K562 (cell line): ENCODE measurements at regions not wholly inside any gene's neighbourhood (a gene's known extent, or its start where the extent isn't known, plus 50 kb on each side); places are given as distances from the start of the nearest gene placed in this dataset.

Experiments used
- CBFB ChIP-seq: sonication (generic); formaldehyde crosslinking; IDR thresholded peaks from 2 replicates; pipeline ENCODE4 v1.4.0; 2020; ENCODE audit warnings: mild to moderate bottlenecking, missing genetic modification reagents
- CEBPZ ChIP-seq: fragments of 150-350 bp; IDR thresholded peaks from 2 replicates; pipeline ENCODE4 v1.6.1; 2014; ENCODE audit warnings: low read depth, mild to moderate bottlenecking, low read length, borderline replicate concordance
- KAT7 ChIP-seq: sonication (generic); formaldehyde crosslinking; IDR thresholded peaks from 2 replicates; pipeline ENCODE4 v1.8.0; 2022; ENCODE audit warnings: missing genetic modification reagents, mild to moderate bottlenecking, borderline replicate concordance
- KDM2B ChIP-seq: fragments of 250-450 bp; sonication (Bioruptor Pico); IDR thresholded peaks from 2 replicates; pipeline ENCODE4 v1.8.0; 2021; ENCODE audit warnings: mild to moderate bottlenecking, moderate library complexity
- NCOA4 ChIP-seq: fragments of 450-650 bp; IDR thresholded peaks from 2 replicates; pipeline ENCODE4 v1.6.1; 2018; ENCODE audit warnings: mild to moderate bottlenecking; ENCODE audit not compliant: partially characterized antibody
- YY1 ChIP-seq, 3 experiments: IDR thresholded peaks; 2 replicates each; pipeline ENCODE4 v1.6.1; 2011; ENCODE audit warnings: low read length in 2 of 3, mild to moderate bottlenecking in 2 of 3, moderate library complexity in 2 of 3, borderline replicate concordance in 1 of 3, control low read depth in 1 of 3, low read depth in 1 of 3; ENCODE audit not compliant: insufficient read depth in 3 of 3, insufficient replicate concordance in 2 of 3, control insufficient read depth in 1 of 3, insufficient read length in 1 of 3; ENCODE audit errors: extremely low read depth in 1 of 3
- TF ChIP-seq, protein P1 (sequence below): fragments of 250-450 bp; sonication (Bioruptor Pico); IDR thresholded peaks from 2 replicates; pipeline ENCODE4 v1.4.0; 2020; ENCODE audit warnings: borderline replicate concordance

- TF ChIP-seq, protein P1, sequence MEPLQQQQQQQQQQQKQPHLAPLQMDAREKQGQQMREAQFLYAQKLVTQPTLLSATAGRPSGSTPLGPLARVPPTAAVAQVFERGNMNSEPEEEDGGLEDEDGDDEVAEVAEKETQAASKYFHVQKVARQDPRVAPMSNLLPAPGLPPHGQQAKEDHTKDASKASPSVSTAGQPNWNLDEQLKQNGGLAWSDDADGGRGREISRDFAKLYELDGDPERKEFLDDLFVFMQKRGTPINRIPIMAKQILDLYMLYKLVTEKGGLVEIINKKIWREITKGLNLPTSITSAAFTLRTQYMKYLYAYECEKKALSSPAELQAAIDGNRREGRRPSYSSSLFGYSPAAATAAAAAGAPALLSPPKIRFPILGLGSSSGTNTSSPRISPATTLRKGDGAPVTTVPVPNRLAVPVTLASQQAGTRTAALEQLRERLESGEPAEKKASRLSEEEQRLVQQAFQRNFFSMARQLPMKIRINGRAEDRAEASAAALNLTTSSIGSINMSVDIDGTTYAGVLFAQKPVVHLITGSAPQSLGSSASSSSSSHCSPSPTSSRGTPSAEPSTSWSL (CRISPR knock-in tag) = no peak
- no peak for TF ChIP-seq CEBPZ
- TF ChIP-seq KDM2B = no peak
- no peak for TF ChIP-seq NCOA4
- no peak for TF ChIP-seq YY1 (IDR thresholded peaks at IDR 0.05; ENCODE audit: borderline replicate concordance in 1 of 3, control insufficient read depth in 1 of 3, extremely low read depth in 1 of 3, insufficient read depth in 3 of 3, insufficient read length in 1 of 3, insufficient replicate concordance in 2 of 3, low read depth in 1 of 3, low read length in 2 of 3)
- TF ChIP-seq CBFB = no peak
- no peak for TF ChIP-seq KAT7
Measured at GRCh38 chr4:156241896-156242295, 288.2 kb upstream of the CTSO start (continued).
